T1000 (cell line): ENCODE measurements at regions not wholly inside any gene's neighbourhood (a gene's known extent, or its start where the extent isn't known, plus 50 kb on each side); places are given as distances from the start of the nearest gene placed in this dataset.

Experiments
- DNase-seq: peaks from one replicate; lab custom pipeline; 2025; ENCODE audit warnings: mixed read lengths; lab: John Stamatoyannopoulos, UW

DNA sequence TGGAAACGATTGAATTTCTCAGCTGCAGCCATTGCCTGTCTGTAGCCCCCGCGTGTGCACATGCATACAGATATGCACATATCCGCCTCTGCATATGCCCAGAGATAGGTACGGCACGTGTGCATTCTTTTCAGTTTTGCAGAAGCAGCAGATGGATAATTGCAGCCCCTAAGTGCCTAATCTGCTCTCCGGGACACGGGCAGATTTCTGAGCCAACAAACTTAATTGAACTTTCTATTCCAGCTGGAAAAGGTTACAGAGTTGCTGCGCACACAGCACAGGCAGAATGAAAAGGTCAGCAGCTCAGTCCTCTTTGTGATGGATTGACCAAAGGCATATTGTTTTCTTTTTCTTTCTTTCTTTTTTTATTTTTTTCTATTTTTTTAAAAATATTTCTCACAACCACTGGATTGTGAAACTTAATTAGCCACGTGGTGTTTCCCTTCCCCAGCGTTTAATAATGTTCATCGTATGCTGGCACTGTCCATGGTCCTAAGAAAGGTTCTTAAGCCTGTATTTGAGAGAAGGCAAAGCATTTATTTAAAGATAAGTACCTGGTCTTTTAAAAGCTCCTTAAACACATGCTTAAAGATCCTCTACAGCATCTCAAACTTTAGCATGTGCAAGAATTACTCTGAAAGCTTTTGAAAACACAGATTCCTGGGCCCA lies 270.2 kb upstream of the BRINP1 start:
- DNase-seq, result no peak

DNA sequence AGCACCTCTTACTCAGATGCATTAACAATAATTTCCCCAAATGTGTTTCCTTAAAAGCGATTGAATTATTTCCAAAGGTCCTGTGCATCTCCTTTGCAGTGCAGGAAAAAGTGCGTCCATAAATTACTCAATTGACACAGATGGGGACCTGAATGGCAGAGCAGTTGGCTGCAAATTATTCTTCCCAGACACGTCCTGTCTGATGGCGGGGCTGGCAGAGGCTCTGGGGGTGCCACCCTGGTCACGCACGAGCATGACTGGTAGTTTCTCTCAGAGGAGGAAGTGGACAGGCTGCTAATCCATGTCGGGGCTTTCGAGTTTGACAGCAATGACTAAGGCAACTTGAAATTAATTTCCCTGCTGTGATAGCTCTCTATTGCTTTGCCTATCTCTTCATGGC lies 264.8 kb upstream of the BRINP1 start:
- no peak for DNase-seq

DNA sequence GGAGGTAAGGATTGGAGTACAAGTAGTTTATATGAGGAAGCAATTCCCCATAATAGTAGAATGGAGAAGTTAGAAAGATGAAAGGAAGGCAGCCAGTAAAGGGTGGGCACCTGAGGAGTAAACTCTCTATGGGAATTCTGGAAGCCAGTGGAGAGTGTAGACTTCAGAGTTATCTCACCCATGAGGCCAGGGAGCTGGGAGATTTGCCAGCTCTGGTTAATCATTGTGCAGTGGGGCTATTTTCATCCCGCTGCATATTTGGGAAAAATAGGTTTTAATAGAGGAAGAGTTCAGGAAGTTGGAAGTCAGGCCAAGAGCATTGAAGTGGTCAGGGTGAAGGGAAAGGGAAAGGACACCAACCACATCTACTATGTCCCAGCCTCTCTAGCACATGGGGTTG lies 242.3 kb upstream of the BRINP1 start:
- DNase-seq, result no peak

DNA sequence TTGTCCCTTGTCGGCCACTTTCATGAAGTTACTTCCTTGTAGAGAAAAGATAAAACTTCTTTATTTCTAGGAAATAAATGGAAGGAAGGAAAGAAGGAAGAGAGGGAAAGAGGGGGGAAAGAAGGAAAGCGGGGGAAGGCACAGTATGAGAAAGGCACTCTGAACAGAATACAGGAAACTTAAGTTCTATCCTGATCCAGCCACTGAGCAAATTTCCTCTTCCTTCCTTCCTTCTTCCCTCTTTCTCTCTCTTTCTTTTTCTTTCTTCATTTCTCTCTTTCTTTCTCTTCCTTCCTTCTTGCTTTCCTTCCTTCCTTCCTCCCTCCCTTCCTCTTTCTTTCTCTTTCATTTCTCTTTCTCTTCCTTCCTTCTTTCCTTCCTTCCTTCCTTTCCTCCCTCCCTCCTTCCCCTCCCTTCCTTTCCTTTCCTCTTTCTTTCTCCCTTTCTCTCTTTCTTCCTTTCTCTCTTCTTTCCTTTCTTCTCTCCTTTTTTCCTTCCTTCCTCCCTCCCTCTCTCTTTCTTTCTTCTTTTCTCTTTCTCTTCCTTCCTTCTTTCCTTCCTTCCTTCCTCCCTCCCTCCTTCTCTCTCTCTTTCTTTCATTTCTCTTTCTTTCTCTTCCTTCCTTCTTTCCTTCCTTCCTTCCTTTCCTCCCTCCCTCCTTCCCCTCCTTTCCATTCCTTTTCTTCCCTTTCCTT lies 240.2 kb upstream of the BRINP1 start:
- DNase-seq, result no peak

DNA sequence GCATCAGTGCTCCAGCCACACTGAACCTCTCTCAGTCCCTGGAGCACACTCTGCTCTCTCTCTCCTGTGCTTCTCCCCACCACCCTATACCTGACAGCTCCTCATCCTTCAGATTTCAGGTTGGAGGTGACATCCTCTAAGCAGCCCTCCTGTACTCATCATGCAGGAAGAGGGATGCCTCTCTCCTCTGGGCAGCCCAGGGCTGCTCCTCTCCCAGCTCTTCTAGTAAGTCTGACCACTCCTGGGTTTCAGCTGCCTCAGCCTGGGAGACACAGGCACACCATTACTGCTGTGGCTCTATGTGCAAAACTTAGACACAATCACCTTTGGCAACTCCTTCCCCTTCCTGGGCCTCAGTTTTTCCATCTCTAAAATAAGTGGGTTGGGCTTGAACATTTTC lies 232.4 kb upstream of the BRINP1 start:
- no peak for DNase-seq

DNA sequence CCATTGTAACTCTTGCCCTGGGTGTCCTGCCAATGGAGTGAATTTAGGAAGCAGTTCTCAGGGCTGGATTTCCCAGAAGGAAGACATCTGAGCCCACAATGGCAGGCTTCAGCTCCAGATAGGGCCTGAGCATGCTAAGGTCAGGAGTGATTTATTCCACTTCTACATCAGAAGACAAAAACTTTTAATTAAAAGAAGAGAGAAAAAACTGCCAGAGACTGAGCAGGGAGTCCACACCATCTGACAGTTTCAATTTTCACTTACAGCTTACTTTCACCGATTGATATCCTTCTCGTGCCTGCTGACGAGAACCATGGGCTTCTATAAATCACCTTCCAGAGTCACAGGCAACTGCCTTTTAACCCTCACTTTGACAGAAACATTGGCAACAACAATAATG lies 228.3 kb upstream of the BRINP1 start:
- DNase-seq, result no peak

DNA sequence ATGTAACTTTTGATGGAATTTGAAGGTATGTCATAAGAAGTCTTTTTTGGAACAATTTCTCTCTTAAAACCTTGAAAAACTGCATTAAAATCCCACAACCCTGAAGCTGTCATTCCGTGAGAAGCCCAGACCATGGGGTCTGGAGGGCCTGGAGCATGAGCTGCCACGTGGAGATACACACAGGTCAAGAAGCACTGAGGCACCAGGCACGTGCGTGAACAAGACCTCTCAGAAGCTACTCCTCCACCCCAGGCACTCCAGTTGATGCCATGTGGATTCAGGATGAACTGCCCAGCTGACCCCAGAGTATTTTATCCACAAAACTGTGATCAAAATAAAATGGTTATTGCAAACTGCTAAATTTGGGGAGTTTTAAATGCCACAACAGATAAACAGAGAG lies 227.5 kb upstream of the BRINP1 start:
- DNase-seq, result no peak

DNA sequence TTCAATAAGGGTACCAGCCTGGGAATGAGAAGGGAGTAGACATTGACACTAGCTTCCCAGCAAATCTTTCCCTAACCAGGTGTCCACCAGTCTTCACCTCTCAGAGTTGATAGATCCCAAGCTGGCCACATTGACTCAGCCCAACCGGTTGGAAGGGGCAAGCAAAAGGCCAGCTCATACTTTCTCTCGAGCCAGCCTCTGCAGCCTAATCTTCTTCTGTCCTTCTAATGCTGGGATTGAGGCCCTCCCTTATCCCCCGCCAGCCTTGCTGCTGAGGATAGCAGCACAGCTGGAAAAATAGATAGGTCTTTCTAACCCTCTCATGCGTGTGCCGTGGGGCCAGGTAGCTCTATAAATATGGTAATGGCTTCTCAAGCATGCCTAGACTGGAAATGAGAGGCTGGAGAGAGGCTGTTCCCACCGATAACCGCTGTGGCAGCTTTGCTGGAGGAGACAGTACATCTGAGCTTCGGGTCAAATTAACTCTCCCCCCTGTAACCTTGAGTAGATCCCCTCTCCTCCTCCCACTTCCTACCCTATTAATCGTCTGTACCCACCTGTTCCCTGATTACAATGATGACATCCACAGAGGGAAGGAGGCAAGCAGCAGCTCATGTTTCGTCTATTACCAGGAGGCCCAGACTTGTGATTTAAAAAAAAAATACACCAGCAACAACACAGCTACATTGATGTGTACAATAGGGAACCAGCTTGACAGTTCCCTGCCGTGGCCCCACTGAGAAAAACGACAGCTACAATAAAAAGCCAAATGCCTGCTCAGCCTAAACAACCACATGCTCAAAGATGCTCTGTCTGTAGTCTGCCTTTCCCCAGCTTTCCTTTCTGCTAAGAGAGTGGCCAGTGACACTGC lies 219.9 kb upstream of the BRINP1 start:
- DNase-seq, result no peak

DNA sequence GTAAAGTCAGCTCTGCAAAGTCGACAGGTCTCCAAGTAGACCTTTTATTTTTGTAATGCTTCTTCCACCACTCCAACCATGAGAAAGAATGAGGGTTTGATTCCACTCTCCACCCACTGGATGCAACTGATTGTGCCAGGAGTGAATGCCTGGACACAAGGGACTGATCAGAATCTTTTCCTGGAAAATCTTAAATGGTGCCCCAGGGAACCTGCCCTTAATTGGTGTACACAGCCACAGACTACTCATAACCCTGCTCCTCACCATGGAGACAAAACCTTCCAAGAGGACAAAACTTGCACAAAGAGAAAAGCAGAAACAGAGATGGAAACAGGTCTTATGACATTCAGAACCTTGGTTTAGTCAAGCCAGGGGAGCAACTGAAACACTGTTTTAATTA lies 208.6 kb upstream of the BRINP1 start:
- no peak for DNase-seq

DNA sequence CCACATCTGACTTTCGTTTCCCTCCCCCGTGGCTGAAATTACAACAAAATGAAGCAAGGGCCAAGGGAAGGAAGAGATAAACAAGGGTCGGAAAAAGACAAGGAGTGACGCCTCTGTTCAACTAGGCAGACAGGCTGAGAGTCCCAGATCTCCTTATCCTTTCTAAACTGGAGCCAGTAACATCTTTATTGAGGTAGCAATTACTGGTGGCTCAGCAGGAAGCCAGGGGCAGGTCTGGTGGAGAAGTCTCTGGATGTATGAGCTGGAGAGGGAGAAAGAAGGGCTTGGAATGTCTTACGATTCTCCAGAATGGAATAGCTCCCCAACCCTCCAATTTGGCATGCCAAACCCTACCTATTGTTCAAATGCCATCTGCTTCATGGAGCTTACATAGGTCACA lies 190.8 kb upstream of the BRINP1 start:
- DNase-seq, result no peak

DNA sequence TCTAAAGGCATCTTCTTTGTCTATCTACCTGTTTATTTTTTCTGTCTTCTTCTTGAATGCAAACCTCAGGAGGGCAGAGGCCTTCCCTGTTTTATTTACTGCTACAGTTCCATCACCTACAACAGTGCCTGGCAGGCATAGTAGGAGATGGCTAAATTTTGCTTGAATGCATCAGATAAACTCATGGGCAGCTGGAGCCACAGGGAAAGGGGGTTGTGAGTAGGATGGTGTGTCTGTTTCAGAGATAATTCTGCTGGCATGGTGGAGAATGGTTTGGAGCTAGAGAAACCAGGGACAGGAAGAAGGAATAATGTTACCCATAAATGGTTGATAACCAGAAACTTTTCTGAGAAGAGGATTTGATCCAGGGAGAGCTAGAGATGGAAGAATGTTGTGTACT lies 189.8 kb upstream of the BRINP1 start:
- DNase-seq, result no peak

DNA sequence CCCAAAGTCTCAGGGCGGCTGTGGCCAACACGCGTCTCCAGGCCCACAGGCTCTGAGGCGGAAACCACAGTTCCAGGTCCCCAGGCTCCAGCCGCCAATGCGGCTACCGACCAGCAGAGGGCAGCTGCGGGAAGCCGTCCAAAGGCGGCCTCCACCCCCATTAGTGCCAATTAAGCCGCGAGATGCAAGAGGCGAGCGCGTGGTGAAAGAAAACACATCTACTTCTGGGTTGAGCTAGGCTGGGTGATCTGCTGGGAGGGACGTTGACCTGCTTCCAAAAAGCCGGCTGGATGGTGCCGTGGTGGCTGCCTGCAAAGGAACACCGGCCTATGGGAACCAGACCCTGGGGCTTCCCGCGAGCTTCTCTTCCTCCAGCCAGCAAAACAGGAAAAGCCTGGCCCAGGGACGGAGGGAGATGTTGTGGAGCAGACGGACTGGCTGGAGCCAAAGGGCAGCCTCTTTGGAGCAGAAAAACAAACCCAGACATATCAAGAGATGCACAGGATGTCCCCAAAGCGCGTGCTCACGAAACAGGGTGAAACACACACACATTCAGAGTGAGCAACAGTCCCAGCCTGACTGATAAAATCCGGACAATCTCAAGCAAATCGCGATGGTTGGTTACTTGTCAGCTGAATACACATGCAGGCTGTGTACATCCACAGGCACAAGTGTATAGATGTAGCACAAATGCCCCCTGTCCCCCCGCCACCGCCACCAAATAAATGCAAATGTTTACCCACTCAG lies 187.1 kb upstream of the BRINP1 start:
- DNase-seq, result no peak

DNA sequence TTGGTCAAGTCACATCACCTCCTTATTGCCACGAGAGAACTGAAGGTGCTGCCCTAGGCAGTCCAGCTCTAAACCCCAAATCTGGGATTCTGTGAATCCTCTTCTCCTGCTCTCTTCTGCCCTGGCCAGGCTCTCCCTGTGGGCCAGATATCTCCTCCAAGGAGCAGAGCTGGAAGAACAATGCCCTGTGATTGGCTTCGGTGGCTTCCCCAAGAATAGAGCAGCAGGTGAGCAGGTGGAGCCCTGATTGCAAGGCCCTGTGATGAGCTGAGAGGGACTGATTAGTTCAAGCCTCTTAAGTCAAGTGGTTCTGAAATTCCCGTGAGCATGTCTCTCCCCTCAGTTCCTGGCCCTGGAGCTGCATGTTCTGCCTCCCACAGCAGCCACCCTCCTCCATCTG lies 175.3 kb upstream of the BRINP1 start:
- DNase-seq, result no peak

DNA sequence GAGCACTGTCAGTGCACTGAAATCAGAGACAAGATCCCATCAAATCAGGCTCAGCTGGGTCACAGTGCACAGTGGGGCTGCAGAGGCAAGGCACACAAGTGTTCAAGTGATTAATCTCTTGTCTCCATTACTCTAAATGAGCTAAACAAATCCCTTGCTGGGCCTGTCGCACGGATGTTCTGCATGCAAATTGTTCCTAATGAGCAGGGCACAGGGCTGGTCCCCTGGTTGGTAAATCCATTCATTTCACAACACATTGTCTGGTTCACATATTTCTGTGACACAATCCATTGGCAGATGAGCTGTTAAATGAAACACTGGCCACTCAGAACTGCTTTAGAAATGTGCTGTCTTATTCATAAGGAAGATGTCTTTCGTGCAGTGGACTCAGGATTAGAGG lies 167.9 kb upstream of the BRINP1 start:
- DNase-seq, result no peak

DNA sequence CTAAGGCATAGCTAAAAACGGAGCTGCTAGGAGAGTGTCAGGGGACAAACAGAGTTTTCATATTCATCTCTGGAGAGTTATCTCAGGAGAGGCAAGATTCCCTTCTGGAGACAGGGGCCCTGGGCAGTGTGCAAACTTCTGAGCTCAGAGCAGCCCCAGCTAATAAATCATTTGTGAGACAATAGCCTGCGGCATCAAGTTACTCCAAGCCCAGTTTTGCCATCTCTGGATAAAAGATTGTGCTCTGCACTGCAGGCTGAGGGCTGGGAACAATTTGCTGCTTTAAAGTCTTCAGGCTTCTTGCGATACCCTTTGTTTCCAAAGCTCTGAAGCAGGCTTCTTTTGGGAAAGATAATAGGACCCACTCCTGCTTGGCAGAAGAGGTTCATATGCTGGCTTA lies 164.3 kb upstream of the BRINP1 start:
- DNase-seq, result no peak

DNA sequence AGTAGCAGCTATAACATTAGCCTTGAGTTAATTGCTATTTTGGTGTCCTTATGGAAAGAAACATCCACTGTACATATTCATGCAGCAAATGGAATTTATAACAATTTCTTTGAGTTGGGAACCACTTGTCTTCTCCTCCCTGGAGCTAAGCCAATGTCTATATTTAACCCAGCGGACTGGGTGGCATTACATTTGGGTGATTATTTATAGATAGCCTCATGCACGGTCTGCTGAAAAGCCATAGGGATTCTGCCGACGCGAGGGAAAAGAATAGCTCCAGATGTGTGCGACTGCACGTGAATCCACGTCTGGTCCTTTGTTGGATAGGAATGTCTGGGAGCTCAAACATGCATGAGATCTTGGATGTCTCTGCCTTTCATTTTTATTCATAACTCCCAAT lies 157.5 kb upstream of the BRINP1 start:
- no peak for DNase-seq

DNA sequence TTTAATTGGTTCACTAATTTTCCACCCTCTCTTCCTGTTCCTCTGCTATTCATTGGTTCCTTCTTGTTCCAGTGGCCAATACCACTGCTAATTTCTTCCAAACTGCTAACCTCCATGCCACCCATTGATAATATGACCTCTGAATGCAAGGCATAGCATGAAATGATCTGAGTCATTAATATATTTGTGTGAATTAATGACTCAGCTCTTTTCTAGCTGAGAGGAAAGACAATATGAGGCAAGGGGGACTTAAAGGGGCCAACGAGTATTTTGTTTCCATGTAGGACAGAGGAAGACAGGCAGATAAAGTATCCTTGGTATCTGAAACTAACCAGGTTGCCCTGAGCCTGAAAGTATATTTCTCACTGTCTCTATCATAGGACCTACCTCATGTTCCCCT lies 154.3 kb upstream of the BRINP1 start:
- no peak for DNase-seq

DNA sequence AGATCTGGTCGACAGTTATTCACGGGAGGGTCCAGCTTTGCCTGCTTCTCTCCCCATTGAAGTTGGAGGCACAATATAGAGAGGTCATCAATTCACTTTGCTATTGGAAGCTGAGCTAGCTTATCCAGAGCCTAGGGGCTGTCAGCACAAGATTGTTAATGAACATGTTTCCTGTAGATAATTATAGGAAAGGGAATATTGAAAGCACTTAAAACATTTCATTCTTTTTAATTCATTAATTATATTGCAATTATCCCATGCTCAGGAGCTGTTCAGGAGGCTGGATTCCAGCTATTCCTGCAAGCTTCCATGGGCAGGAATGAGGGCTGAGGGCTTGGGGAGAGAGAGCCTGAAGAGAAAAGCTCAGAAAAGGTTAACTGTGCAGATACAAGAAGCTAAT lies 153.1 kb upstream of the BRINP1 start:
- DNase-seq, result no peak

DNA sequence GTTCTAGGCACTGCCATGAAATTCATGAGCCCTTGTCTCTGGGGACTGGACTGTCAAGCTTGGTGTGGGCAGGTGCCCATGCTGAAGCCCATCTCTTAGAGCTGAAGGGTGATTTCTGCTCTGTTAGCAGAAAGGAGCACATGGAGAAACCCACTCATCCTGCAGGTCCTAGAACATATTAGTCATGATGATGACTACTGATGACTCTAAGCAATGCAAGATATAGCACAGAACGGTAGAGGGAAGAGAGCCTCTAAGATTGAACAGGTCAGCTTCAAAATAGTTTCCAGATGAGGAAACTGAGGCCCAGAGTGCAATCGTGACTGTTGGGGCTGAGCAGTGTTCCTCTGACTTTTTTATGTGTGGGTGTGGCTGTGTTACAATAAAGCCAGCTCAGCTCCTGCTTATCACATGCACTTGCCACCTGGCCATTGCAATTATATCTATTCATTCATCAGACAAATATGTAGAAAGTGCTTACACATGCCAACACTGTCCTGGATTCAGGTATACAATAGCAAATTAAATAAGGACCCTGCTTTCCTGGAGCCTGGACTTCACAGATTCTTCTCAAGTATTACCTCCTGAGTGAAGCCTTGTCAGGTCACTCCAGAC lies 140.2 kb upstream of the BRINP1 start:
- no peak for DNase-seq

DNA sequence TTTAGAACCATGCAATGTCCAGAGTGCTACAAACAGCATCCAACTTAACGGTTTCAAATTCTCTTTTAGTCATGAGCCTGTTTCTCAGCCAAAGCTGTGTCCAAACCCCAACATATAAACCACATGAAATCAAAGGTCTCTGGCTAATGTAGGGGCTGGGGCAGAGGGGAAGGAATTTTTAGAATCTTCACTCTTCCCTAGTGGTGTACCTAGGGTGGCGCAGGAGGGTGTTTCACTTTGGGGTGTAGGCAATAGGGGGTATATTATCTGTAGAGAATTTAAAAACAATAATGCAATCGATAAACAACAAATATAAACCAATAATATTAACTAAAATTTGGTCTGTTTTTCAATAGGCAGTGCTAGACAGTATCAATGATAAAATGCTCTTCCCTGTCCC lies 132.1 kb upstream of the BRINP1 start:
- DNase-seq, result no peak

DNA sequence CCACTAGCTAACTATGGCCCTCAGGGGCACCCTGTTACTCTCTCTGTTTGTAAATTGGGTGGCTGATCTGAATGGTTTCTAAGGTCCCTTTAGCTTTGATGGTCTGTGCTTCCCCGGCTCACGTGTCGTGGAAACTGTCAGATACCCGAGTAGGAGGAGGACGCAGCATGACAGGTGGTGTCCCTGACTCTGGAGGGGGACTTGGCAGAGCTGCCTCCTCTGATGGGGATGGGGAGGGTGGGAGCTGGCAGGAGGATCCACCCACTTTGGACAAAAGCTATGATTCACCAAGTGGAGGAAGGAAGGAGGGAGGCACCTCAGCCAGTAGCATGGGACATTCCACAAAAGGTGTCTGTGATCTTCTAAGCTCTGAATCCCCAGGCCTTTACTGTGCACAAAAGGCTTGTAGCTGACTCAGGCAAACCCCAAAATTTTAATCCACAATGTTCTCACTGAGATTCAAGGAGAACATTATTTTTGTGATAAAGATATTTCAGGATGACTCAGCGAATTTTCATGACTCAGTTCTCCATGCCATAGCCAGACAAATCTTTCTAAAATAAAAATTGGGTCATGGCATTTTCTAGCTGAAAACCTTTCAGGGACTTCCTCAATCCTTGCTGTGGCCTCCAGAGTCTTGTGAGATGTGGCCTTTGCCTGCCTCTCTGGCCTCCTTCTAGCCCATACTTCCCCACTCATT lies 131.0 kb upstream of the BRINP1 start:
- DNase-seq, result no peak
